ENCODE measurements at regions not wholly inside any gene's neighbourhood (a gene's known extent, or its start where the extent isn't known, plus 50 kb on each side); places are given as distances from the start of the nearest gene placed in this dataset.
"Not testable (repeated sequence)": the region's sequence is repeated elsewhere in the genome, so short reads cannot be mapped to it uniquely, and the experiment has no call there.

DNA sequence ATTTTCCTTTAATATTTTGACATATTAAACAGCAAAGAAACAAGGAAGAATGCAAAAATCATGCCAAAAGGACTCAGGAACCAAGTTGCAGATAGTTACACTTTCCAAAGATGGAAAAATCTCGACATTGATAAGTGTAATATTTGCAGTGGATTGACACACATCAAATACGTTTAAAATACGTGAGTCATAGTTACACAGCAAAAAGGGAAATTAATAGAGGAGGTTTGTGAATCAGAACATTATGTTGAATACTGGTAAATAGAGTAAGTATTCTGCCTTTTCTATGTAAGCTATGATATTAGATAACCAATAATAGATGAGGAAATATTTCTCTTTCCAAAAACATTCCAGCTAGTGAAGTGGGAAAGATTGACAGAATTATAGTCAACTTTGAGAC, 1761.3 kb upstream of the IGFBP7 start:
- DNase-seq, result no peak

DNA sequence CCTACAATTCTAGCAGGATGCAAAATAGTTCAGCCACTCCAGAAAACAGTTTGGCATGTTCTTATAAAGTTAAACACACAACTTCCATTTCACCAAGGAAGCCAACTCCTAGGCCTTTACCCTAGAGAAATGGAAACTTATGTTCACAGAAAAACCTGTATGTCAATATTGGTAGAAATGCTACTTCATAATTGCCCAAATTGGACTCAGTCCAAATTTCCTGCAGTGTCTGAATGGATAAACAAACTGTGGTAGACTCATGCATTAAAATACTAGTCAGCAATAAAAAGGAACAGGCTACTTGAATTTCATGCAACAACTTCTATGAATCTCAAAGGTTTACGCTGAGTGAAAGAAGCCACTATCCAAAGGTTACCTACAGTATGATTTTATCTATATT, 1738.8 kb upstream of the IGFBP7 start:
- DNase-seq, result peak; percentile 4

DNA sequence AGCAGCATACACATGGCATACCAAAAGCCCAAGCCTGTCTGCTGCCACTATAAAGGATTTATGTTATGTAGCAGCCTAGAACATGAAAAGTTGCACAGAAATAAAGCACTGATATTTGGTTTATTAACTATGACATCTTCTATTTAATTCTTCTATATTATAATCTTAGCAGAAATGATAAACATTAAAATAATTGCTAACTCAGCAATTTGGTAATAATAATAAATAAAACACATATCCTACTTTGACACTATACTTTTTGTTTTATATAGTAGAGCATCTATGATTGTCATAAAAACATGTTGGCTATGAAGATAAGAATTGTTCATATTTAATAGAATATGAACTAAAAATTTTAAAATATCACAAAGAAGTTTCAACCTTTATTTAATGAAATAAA, 1733.3 kb upstream of the IGFBP7 start:
- DNase-seq, result no peak

DNA sequence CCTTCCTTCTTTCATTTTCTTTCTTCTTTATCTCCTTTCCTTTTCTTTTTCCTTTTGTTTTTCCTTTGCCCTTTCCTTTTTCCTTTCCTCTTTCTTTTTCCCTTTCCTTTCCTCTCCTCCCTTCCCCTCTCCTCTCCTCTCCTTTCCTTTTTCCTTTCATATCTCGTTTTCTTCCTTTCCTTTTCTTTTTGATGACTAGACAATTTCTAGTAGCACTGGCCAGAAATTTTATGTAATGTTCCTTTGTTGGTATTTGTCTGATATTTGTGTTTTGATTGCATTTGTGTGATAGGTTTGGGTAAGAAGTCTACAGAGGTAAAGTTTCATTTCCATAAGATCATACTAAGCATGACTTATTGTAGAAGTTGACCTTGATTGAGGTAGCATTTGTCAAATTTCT, 1722.9 kb upstream of the IGFBP7 start:
- no peak for DNase-seq

DNA sequence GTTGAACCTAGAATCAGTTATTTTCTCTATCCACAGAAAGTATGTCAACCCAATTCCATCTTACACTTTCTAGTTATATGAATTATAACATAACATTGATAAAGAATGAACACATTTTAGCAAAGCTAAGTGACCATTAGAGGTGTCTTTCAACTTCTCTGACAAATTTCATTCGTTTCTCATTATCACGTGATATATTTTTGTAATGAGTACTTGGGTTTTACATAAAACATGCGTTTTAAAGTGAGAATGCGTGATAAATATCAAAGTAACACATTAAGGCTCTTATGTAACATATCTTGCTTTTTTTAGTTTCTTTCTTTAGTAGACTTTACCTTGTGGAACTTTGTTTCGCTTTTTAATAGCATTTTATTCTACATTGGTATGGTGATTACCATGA, 1715.1 kb upstream of the IGFBP7 start:
- no peak for DNase-seq

DNA sequence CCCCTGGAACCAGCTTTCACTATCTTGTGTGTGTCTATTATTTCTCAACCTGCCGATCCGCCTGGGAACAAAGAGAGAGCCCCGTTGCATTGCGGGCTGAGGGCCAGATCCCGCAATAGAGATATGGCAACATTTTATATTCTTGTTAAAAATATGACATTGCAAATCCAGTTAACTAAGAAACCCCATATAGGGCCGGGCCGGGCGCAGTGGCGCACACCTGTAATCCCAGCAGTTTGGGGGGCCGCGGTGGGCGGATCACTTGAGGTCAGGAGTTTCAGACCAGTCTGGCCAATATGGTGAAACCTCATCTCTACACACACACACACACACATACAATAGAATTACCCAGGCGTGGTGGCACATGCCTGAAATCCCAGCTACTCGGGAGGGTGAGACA, 1708.4 kb upstream of the IGFBP7 start:
- not testable (repeated sequence) for DNase-seq

DNA sequence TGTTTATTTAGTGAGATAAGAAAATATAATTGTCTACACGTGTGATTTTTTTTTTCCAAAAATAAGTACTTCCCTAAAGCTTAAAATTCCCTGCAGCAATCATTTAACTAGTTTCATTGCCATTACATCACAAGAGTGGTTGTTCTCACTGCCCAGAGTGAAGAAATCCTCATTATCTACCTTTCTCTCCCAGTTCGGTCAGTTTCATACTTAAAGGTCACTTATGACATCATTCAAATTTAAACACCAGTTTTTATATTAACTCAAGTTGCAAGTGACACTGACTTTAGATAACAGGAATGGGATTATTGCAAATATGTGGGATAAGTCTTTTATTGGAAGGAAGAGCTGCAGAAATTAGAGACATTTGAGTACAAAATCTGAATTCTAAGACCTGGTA, 1699.8 kb upstream of the IGFBP7 start:
- DNase-seq, result no peak

DNA sequence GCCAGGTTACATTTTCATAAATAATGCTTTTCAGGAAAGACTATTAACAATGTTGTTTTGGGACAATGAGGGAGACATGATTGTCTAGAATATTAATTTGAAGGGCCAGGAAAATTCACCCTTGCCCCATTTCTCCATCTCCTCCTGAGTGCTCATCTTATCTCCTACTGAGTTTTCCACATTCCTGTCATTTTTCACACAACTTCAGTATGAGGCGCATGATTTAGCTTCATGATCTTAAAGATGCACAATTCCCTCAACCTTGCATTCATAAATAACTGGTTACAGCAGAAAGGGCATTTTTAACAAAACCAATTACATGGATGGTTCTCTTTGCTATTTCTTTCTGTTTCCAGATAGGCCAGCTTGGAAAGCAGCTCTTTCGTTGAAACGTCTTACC, 1699.2 kb upstream of the IGFBP7 start:
- no peak for DNase-seq

DNA sequence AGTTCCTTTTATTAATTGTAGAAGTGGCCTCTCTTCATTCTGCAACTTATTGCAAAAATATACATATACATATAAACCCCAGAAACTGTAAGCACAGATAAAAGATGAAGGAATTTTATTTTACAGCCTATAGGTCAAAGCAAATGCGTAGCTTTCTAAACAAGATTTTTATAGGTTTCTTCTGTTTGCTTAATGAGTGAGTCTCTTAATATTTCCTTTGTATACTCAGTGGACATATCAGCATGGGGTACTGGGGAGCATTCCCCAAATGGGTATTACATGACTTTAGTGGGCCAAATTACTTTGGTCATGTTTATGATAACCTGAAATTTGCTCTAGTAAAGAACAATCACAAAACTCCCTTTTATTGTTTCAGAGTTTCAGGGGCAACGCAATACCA, 1698.6 kb upstream of the IGFBP7 start:
- DNase-seq, result no peak

DNA sequence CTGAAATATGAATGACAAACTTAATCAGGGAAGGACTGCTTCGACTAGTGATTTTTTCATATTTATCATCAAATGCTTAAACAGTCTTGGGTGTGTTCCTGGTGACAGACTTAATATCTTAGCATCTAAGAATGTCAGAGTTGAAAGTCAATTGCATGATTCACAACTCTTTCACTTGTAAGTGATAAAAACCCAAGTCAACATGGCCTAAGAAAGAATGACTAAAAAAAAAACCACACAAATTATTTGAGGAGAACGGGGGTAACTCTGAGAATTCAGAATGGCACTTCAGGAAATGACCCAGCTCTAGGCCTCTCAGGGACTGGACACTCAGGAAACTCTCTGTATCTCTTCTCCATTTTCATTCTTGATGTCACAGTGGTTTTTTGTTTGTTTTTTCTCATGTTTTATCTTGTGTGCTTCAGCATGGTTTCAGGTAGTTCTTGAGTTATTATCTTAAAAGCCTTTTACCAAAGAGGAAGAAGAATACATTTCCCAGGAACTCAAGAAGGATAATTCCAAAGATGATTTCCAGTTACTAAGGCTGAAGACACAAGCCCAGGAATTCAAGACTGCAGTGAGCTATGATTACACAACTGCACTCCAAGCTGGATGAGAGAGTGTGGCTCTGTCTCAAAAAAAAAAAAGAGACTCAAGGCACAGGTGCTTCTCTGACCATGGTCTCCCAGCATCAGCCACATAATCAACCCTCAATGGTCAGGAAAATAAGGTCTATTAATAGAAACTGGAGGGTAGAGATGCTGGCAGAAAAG, 1697.8 kb upstream of the IGFBP7 start:
- no peak for DNase-seq

DNA sequence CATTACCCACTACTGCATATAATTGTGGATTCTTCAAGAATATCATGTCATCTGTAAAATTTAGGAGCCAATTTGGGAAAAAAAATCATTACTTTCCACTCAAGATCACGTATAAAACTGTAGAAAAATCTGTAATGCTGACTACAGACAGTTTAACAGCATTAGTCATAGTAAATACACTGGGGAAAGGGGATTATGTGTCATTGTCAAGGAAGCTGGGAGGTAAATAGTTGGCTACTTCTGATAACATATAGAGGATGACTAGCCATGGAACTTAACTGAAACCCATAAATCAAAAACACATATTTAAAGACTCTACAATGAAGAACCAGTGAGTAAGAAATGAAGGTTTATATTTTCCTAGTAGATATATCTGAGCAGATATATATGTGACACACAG, 1666.4 kb upstream of the IGFBP7 start:
- DNase-seq, result no peak

DNA sequence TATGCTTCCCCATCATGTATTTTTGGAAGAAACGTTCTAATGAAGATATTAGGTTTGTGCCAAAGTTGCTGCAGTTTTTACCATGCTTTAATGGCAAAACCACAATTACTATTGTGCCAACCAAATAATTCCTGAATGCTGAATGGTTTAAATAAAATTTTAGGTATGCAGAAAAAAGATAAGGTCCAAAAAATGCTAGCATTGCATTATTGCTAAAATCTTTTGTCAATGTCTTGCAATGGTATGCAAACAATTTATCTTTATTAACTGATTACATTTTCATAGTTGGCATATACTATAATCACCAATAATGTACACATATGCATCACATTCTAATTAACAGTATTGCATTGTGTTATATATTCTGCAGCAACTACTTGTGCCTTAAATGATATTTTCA, 1657.4 kb upstream of the IGFBP7 start:
- no peak for DNase-seq

DNA sequence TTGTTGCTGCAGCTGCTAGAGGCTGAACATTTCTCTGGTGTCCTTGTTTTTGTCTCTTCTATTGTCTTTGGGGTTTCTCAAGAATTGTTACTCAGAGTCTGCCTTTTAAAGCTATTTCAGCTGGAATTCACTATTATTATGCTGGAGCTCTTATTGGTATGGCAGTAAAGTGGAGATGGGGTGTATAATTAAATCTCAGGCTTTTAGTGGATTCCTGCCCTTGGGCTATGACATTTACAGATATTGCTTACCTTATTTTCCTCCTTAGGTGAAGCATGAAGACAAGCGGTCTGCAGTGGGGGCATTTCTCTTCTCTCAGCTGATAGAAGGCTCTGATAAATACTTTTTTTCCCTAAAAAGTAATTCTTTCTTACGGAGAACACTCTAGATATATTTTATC, 1656.6 kb upstream of the IGFBP7 start:
- DNase-seq, result no peak

DNA sequence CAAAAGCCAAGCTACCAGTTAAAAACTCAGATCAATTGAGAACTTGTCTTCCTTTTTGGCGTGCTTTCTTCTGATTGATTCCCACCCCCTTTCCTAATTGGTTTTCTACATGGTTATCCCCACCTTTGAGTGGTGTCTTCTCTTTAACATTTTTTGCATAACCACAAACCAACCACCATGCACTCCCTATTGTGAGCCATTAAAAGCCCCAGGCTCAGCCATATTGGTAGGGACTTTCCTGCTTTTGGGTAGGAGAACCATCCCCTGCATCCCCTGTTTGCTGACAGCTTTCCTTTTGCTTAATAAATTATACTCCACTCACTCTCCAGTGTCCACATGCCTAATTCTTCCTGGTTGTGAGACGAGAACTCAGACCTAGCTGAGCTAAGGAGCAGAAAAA, 1651.4 kb upstream of the IGFBP7 start:
- DNase-seq, result no peak

DNA sequence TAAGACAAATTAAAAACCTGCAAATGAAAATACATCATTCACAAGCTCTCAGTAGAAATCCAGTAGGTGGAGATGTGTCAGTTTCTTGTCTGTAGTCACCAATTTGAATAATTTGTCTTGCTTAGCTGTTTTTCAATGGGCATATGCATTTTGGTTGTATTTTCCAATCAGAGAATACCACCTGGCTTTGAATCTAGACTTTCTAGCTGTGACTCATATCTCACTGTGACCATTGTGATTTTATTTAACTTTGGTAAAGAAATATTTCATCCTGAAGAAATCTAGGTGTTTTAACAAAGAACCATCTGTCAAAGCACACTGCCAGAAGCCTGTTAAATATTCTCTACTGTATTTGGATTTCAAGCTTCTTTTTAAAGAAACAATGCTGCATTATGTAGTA, 1650.6 kb upstream of the IGFBP7 start:
- no peak for DNase-seq

DNA sequence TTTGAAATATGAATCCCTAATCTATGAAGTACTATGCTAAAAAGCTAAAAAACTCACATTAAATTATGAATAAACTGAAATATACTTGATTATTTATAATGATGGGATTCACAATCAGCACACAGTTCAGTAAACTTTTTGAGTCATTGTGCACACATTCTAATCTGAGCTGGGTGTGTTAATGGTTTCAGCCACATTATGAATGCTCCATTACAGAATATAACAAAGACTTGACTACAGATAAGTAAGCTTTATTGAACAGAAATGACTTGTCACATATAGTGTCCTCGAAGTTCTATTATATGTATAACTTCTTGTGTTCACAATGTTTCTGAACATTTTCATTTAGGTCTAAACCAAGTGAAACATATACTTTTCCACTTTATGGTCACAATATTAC, 1649.9 kb upstream of the IGFBP7 start:
- no peak for DNase-seq

DNA sequence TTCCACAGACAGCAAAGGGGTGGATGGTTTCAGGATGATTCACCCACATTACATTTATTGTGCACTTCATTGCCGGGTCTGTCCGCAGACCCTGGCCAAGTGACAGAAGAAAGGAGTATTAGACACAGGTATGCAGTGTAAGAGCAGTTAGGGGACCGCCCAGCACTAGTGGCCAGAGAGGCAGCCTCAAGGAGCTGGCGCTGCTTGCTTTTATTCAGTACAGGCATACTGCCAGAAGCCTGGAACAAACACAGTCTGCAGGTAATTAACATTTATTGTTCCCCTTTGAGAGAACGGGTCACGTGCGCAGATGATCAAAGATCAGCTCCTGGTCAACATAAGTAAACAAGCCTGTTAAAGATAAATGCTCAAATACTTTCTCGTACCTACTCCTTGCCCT, 1639.0 kb upstream of the IGFBP7 start:
- DNase-seq, result peak; percentile 36

DNA sequence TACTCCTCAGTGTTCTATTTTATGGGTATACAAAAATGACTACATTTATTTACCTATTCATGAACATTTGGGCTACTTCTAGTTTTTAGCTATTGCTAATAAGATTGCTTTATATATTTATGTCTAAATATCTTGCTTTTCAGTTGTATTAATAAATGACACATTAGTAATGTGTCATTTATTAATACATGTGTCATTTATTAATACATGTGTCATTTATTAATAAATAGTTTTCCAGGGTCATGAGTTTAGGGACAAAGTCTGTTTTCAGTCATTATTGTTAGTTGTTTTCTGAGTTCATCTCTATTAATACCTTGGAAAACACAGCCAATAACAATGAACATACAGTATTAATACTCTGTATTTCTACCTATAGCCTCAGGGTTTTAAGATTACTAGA, 1630.7 kb upstream of the IGFBP7 start:
- DNase-seq, result no peak

DNA sequence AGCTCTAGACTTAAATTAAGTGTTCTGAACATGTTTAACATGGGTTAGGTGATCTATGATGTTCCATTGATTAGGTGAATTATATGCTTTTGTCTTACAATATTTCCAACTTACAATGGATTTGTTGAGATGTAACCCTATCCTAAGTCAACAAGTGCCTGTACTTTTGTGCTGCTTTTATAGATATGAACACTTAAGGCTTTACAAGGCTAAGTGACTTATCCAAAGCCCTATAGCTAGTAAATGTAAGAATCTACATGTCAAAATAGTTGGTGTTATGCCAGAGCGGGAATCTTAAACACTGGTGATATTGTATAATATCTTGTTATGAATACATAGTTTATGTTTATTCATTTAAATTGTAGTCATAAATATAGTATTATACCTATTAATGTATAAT, 1629.1 kb upstream of the IGFBP7 start:
- no peak for DNase-seq

DNA sequence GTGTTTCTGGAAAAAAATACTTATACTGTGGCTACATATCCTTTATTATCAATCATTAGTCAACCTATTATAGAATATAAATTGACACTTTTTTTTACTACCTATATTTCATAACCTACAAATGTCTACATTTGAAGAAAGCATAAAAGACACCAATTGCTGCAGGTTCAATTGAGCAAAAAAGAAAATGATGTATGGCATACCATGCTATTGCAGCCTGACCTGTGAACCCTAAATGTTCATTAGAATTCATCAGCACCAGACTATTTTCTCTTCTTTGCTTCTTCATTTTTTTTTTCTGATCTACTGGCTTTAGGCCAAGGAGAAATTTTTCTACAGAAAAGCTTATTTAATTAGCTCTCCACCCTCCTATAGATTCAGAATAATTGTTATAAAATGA, 1628.2 kb upstream of the IGFBP7 start:
- DNase-seq, result no peak

DNA sequence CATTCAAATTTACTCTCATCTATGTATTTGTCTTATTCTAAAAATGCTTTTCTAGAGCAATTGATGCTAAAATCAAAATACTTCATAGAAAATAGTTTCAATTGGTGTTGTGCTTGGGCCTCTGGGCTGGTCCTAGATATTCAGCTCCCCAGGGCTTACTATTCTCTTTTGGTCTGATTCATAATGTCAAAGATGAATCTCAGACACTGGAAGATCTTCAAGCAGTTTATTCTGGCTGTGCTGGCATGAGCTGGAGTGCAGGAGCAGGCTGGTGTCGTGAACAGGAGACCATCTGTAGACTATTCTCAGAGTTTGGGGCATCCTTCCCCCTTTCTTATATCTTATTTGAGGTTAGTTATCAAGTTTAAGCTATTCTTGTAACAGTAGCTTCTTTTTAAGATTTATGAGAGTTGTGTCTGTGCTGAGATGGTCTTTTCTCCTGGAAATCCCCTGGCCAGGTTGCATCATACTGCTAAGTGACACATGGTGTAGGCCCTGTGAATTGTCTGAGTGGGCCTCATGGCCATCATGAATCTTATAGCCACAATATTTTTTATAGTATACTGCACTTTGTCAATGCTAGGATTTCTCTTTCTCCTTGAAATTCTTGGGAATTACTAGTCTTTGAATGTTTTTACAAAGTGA, 1624.0 kb upstream of the IGFBP7 start:
- no peak for DNase-seq

DNA sequence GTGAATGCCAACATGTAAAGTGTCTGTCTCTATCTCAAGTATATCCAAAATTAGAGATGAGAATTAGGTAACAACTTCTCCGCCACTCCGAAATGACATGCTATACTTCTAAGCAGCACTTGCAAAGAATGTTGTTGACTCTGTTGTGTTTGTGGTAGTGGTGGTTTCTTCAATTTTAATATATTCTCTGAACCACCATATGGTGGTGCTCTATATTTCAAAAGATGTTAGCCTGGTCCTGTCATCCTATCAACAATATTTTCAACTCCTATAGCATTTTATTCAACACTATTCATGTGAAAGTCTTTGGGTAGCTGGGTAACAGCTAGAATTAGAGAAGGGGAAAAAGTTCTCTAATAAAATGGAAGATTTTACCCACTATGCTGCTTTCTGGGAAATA, 1622.8 kb upstream of the IGFBP7 start:
- DNase-seq, result no peak

DNA sequence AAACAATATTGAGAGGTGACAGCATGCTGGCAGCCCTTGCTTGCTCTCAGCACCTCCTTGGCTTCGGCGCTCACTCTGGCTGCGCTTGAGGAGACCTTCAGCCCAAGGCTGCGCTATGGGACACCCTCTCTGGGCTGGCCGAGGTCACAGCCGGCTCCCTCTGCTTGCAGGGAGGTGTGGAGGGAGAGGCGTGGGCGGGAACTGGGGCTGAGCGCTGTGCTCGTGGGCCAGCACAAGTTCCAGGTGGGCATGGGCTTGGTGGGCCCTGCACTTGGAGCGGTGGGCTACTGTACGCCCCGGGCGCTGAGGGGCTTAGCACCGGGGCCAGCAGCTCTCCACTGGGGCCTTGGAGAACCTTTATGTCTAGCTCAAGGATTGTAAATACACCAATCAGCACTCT, 1613.8 kb upstream of the IGFBP7 start:
- DNase-seq, result no peak

DNA sequence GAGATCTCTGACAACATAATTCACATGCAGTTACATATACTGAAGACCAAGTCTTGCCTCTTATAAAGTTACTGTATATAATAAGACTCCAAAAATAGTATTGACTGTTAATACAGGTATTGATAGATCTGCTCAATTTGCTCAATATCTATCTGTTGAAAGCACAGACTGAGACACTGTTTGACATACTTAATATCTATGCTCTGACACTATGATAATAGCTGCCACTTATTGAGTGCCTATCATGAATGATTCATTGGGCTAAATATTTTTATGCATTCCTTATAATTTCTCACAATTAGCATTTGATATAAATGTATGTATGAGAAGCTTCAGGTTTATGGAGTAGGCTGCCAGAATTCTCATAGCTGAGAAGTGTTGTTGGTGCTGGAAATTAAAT, 1600.9 kb upstream of the IGFBP7 start:
- DNase-seq, result no peak

DNA sequence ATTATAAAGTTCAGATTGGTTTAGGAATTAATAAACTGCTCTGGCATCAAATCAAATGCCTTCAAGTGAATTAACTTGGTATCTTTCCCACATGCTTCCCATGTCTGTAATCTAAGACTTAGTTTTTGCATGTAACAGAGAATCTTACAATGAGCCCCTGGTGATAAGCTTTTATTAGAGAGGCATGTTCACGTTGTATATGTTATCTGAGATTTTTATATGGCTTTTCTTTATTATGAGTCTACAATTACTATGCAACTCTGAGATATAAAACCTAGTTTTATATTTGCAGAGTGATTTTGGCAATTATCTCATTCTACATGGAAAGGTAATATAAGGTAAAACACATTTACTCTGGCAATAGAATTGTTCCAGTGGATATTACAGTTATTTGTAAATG, 1578.4 kb upstream of the IGFBP7 start:
- no peak for DNase-seq
